Keratinocyte (primary cell): ENCODE measurements at regions not wholly inside any gene's neighbourhood (a gene's known extent, or its start where the extent isn't known, plus 50 kb on each side); places are given as distances from the start of the nearest gene placed in this dataset.

Experiments used
- DNase-seq: peaks from one replicate; pipeline ENCODE4 v3.0.0-alpha.2; 2011; ENCODE audit warnings: low read depth, missing footprints, low spot score
- FAIRE-seq: peaks from 2 replicates; lab custom pipeline; 2011; peaks lifted over from hg19 to GRCh38; lab: Jason Lieb, UNC
- H2AFZ ChIP-seq: 2 replicates; pipeline ENCODE4 v1.6.0; 2012; ENCODE audit warnings: low read length, control low read depth, inconsistent platforms; ENCODE audit not compliant: control insufficient read depth
- H3K27ac ChIP-seq: 2 replicates; pipeline ENCODE4 v1.5.1; 2011; ENCODE audit warnings: low read length; ENCODE audit not compliant: control insufficient read depth, insufficient read depth
- H3K27me3 ChIP-seq: 3 replicates; pipeline ENCODE4 v1.6.0; 2011; ENCODE audit warnings: low read length; ENCODE audit not compliant: control insufficient read depth, insufficient read depth; ENCODE audit errors: extremely low read depth
- H3K36me3 ChIP-seq, 2 experiments: 2 replicates in 1 of 2; 3 replicates in 1 of 2; pipeline ENCODE4 v1.5.1; 2011; ENCODE audit warnings: low read length in 2 of 2, mild to moderate bottlenecking in 1 of 2; ENCODE audit not compliant: control insufficient read depth in 2 of 2, insufficient read depth in 2 of 2; ENCODE audit errors: extremely low read depth in 1 of 2
- H3K4me1 ChIP-seq: 3 replicates; pipeline ENCODE4 v1.5.1; 2011; ENCODE audit warnings: low read length; ENCODE audit not compliant: control insufficient read depth, insufficient read depth; ENCODE audit errors: extremely low read depth
- H3K4me2 ChIP-seq: 3 replicates; pipeline ENCODE4 v1.6.0; 2011; ENCODE audit warnings: low read depth, low read length; ENCODE audit not compliant: control insufficient read depth, insufficient read depth; ENCODE audit errors: extremely low read depth
- H3K4me3 ChIP-seq, 3 experiments: fragments of 200-600 bp in 1 of 3; sonication (generic) in 1 of 3; 2 replicates in 2 of 3; 3 replicates in 1 of 3; pipeline ENCODE4 v1.5.1; 2011 to 2016; ENCODE audit warnings: low read length in 3 of 3, mild to moderate bottlenecking in 3 of 3, control low read depth in 2 of 3, inconsistent platforms in 1 of 3, low read depth in 1 of 3, mixed read lengths in 1 of 3, mixed run types in 1 of 3, moderate library complexity in 1 of 3; ENCODE audit not compliant: control insufficient read depth in 2 of 3, insufficient read depth in 2 of 3; ENCODE audit errors: extremely low read depth in 1 of 3
- H3K79me2 ChIP-seq: 2 replicates; pipeline ENCODE4 v1.6.0; 2012; ENCODE audit warnings: low read length; ENCODE audit not compliant: control insufficient read depth, insufficient read depth
- H3K9ac ChIP-seq: 3 replicates; pipeline ENCODE4 v1.6.0; 2011; ENCODE audit warnings: low read length; ENCODE audit not compliant: control insufficient read depth, insufficient read depth; ENCODE audit errors: extremely low read depth
- H3K9me1 ChIP-seq: 3 replicates; pipeline ENCODE4 v1.6.0; 2011; ENCODE audit warnings: low read length; ENCODE audit not compliant: control insufficient read depth, insufficient read depth; ENCODE audit errors: extremely low read depth
- H3K9me3 ChIP-seq: 2 replicates; pipeline ENCODE4 v1.5.1; 2012; ENCODE audit warnings: low read depth, low read length; ENCODE audit not compliant: control insufficient read depth
- H4K20me1 ChIP-seq: 3 replicates; pipeline ENCODE4 v1.6.0; 2011; ENCODE audit warnings: low read length; ENCODE audit not compliant: control insufficient read depth, insufficient read depth; ENCODE audit errors: extremely low read depth
- EZH2 ChIP-seq: IDR thresholded peaks from one replicate; pipeline ENCODE4 v1.6.1; 2012; ENCODE audit warnings: inconsistent platforms, mild to moderate bottlenecking, low read length, moderate library complexity
- dilution Hi-C: fragments of 300-500 bp; cut with MboI; formaldehyde crosslinking; loops from one replicate; pipeline ENCODE4 v1.7.0; 2020; ENCODE audit warnings: low sequenced_read_pairs; ENCODE audit not compliant: extremely low pct_ligation_motif_present
- TF ChIP-seq, protein P1 (sequence below), 3 experiments: IDR thresholded peaks in 1 of 3; conservative IDR thresholded peaks in 1 of 3; optimal IDR thresholded peaks in 1 of 3; 2 replicates in 2 of 3; 3 replicates in 1 of 3; pipeline versions ENCODE3 to v1.5.1; 2011; ENCODE audit warnings: low read length in 3 of 3, mild to moderate bottlenecking in 3 of 3, moderate library complexity in 2 of 3, control low read depth in 1 of 3, inconsistent platforms in 1 of 3; ENCODE audit not compliant: insufficient read depth in 2 of 3; ENCODE audit errors: extremely low read depth in 1 of 3

DNA sequence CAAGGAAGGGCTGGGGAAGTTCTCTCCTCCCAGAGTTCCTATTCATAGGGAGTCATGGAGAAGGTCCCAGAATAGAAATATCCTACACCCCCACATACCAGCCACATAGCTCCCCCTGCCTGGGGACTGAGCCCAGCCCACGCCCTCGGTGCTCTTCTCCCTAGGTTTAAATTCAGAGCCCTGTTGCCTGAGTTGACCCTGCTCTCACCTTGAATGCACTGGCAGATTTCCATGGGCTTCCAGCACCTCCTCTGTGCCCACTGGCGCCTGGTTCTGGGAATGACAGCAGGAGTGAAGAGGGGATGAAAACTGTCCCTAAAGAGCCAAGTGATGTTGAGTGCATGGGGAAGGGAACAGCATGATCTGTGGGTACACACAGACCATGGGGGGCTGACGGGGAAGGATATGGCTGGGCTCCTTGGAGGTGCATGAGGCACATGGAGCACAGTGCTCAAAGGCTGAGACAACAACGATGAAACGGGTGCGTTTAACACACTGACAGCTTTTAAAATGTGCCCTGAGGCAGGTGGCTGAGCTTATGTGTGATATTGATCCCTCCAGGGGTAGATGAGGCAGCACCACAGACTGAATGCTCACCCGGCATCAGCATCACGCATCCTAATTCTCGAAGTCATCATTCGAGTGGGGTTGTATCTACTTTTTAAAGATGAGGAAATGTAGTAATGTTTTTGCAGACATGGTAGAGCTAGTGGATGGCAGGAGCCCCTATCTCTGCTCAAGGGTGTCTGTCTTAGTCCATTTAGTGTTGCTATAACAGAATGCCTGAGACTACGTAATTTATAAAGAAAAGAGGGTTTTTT, 53.7 kb upstream of the IGFBP3 start:
- no peaks in the 10 kb centered on the region for H3K9me3 ChIP-seq
- no peaks in the 10 kb centered on the region for H3K79me2 ChIP-seq
- H4K20me1 ChIP-seq: no peaks in the 10 kb centered on the region
- no peak overlapping the region for H3K9ac ChIP-seq
- H3K27me3 ChIP-seq: no peaks in the 10 kb centered on the region
- no peaks in the 10 kb centered on the region for H3K36me3 ChIP-seq
- H3K27ac ChIP-seq: no peak overlapping the region
- no peak overlapping the region for H3K4me3 ChIP-seq
- no peak overlapping the region for H3K4me2 ChIP-seq
- no peak for DNase-seq
- H3K4me1 ChIP-seq: peaks cover 18% of the 10 kb centered on the region
- H3K9me1 ChIP-seq: no peaks in the 10 kb centered on the region
- FAIRE-seq: no peak
- no peak overlapping the region for H2AFZ ChIP-seq
- TF ChIP-seq, protein P1, sequence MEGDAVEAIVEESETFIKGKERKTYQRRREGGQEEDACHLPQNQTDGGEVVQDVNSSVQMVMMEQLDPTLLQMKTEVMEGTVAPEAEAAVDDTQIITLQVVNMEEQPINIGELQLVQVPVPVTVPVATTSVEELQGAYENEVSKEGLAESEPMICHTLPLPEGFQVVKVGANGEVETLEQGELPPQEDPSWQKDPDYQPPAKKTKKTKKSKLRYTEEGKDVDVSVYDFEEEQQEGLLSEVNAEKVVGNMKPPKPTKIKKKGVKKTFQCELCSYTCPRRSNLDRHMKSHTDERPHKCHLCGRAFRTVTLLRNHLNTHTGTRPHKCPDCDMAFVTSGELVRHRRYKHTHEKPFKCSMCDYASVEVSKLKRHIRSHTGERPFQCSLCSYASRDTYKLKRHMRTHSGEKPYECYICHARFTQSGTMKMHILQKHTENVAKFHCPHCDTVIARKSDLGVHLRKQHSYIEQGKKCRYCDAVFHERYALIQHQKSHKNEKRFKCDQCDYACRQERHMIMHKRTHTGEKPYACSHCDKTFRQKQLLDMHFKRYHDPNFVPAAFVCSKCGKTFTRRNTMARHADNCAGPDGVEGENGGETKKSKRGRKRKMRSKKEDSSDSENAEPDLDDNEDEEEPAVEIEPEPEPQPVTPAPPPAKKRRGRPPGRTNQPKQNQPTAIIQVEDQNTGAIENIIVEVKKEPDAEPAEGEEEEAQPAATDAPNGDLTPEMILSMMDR (optimal IDR thresholded peaks at IDR 0.05 in 1 of 3, IDR thresholded peaks at IDR 0.05 in 1 of 3, conservative IDR thresholded peaks at IDR 0.05 in 1 of 3; ENCODE audit: extremely low read depth in 1 of 3, insufficient read depth in 2 of 3, low read length in 3 of 3): no peak
- no peak for TF ChIP-seq EZH2
- dilution Hi-C loops: no loop called here

DNA sequence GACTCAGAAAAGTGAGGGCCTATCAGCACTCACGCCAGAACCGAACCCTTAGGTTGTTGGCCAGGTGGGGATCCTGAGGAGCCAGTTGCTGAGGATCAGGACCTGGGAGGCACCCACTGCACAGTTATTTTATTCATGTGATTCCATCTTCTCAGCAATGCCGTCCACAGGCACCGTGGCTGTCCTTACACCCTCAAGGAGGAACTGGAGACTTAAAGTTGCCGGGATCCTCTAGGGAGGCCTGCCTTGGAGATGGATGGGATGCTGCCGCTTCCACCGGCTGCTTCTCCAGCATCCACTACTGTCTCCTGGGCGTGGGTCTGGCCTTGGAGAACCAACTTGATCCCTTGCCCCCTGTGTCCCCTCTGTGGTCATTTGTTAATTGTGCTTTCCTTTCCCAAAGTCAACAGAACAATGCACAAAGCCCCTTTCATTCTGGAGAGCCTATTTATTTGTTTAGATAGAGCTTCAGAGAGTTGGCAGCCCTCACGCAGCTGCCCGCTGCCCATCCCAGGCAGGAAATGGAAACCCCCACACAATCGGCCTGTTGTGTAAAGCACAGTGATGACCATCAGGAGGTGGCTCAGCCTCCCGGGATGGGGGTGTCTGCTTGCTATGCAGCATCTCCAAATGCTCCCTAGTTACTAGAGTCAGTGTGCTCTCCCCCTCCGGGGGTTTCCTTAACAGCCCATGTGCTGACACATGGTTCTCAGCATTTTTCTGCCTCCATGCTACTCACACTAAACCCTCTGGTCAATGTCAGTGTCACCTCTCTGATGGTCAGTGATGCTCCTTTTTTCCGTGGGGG, 52.9 kb upstream of the IGFBP3 start:
- H3K27ac ChIP-seq: no peak overlapping the region
- no peaks in the 10 kb centered on the region for H3K9me3 ChIP-seq
- H3K27me3 ChIP-seq: no peaks in the 10 kb centered on the region
- no peak overlapping the region for H2AFZ ChIP-seq
- DNase-seq (no peak), FAIRE-seq (no peak)
- H3K79me2 ChIP-seq: no peaks in the 10 kb centered on the region
- no peaks in the 10 kb centered on the region for H3K9me1 ChIP-seq
- no peak overlapping the region for H3K4me2 ChIP-seq
- peaks cover 17% of the 10 kb centered on the region for H3K4me1 ChIP-seq
- dilution Hi-C loops: no loop called here
- no peak for TF ChIP-seq EZH2
- TF ChIP-seq, protein P1 (optimal IDR thresholded peaks at IDR 0.05 in 1 of 3, IDR thresholded peaks at IDR 0.05 in 1 of 3, conservative IDR thresholded peaks at IDR 0.05 in 1 of 3; ENCODE audit: extremely low read depth in 1 of 3, insufficient read depth in 2 of 3, low read length in 3 of 3): no peak
- H3K36me3 ChIP-seq: no peaks in the 10 kb centered on the region
- H4K20me1 ChIP-seq: no peaks in the 10 kb centered on the region
- no peak overlapping the region for H3K4me3 ChIP-seq
- no peak overlapping the region for H3K9ac ChIP-seq
